HG03139 (cell line): ENCODE measurements at regions not wholly inside any gene's neighbourhood (a gene's known extent, or its start where the extent isn't known, plus 50 kb on each side); places are given as distances from the start of the nearest gene placed in this dataset.
A peak's percentile ranks its signal among the peaks of the same experiment; 100 is the strongest.
"Not testable (repeated sequence)": the region's sequence is repeated elsewhere in the genome, so short reads cannot be mapped to it uniquely, and the experiment has no call there.

Experiments used
- ATAC-seq: cut with Tn5 transposase; IDR thresholded peaks from one replicate; pipeline ENCODE4 v1.9.1; 2021; ENCODE audit not compliant: unreplicated experiment

GRCh38 chr14:106658066-106658860, 1131.9 kb downstream of the TMEM121 start:
- not testable (repeated sequence) for ATAC-seq

GRCh38 chr14:106661561-106661960, 1135.2 kb downstream of the TMEM121 start:
- not testable (repeated sequence) for ATAC-seq

- ATAC-seq: no peak
Measured at GRCh38 chr14:106662936-106663550, 1136.7 kb downstream of the TMEM121 start.

GRCh38 chr14:106663805-106664410, 1137.5 kb downstream of the TMEM121 start:
- ATAC-seq: not testable (repeated sequence)

GRCh38 chr14:106665814-106666213, 1139.4 kb downstream of the TMEM121 start:
- no peak for ATAC-seq

- ATAC-seq: no peak
Measured at GRCh38 chr14:106666341-106666740, 1140.0 kb downstream of the TMEM121 start.

- ATAC-seq: no peak
Measured at GRCh38 chr14:106670011-106670410, 1143.6 kb downstream of the TMEM121 start.

- ATAC-seq: not testable (repeated sequence)
Measured at GRCh38 chr14:106674093-106674492, 1147.7 kb downstream of the TMEM121 start.

- not testable (repeated sequence) for ATAC-seq
Measured at GRCh38 chr14:106674509-106675125, 1148.2 kb downstream of the TMEM121 start.

GRCh38 chr14:106675716-106676115, 1149.3 kb downstream of the TMEM121 start:
- ATAC-seq: not testable (repeated sequence)

GRCh38 chr14:106679776-106680175, 1153.4 kb downstream of the TMEM121 start:
- no peak for ATAC-seq

GRCh38 chr14:106681161-106681560, 1154.8 kb downstream of the TMEM121 start:
- no peak for ATAC-seq

- no peak for ATAC-seq
Measured at GRCh38 chr14:106681568-106681967, 1155.2 kb downstream of the TMEM121 start.

GRCh38 chr14:106683631-106684030, 1157.2 kb downstream of the TMEM121 start:
- ATAC-seq: no peak

GRCh38 chr14:106686533-106686932, 1160.2 kb downstream of the TMEM121 start:
- ATAC-seq: no peak

- no peak for ATAC-seq
Measured at GRCh38 chr14:106690333-106690891, 1164.0 kb downstream of the TMEM121 start.

GRCh38 chr14:106691601-106692291, 1165.4 kb downstream of the TMEM121 start:
- peak; percentile 60 for ATAC-seq

GRCh38 chr14:106694638-106695393, 1168.4 kb downstream of the TMEM121 start:
- ATAC-seq: peak; percentile 45

- not testable (repeated sequence) for ATAC-seq
Measured at GRCh38 chr14:106698620-106699267, 1172.4 kb downstream of the TMEM121 start.
